GM18499 (cell line): ENCODE measurements at regions not wholly inside any gene's neighbourhood (a gene's known extent, or its start where the extent isn't known, plus 50 kb on each side); places are given as distances from the start of the nearest gene placed in this dataset.

Source experiments
- ATAC-seq: cut with Tn5 transposase; IDR thresholded peaks from one replicate; pipeline ENCODE4 v1.9.1; 2021; ENCODE audit warnings: moderate number of reproducible peaks; ENCODE audit not compliant: insufficient read depth, unreplicated experiment

DNA sequence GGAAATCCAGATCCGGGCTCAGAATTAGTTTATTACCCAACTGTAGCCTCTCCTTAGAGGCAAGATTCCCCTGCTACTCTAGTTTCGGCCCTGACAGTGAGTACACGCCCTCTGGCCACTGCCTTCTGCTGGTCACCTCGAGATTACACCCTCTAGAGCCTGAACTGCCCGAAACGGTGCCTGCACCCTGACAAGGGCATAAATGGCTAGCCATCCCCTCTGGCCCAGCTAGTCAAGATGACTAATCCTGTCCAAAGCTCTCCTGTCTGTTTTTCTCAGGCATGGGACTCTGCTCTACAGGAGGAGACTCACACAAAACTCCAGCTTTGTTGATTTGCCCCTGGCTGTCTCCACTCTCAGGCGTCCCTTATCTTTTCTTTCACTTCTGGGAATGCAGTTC lies 150.5 kb upstream of the UBE2E2 start:
- ATAC-seq = no peak

DNA sequence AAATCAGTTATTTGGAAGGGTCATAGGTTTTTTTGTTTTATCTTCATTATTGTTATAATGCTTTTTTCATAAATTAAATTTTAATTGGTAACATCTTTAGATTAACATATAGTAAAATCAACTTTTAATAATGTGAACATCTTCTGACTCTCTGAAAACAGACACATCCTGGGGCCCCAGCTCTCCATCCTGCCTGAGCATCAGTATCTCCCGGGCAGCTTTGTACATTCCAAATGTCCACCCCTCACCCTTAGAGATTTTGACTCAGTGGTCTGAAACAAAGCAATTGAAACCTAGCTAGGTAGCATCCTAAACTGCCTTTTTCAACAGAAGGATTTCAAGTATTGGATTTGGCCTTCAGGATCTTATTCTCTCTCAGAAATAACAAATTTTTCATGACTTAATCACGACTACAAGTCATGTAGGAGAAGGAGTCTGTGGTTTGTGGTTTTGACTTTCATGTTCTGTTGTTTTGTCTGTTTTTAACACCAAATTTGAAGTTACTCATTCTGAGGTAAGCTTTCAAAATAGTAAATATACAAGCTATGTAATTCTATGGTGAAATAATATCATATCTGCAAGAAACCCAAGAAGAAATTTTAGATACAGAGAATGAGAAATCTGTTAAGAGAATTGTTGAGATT lies 147.3 kb upstream of the UBE2E2 start:
- ATAC-seq = peak; percentile 88

DNA sequence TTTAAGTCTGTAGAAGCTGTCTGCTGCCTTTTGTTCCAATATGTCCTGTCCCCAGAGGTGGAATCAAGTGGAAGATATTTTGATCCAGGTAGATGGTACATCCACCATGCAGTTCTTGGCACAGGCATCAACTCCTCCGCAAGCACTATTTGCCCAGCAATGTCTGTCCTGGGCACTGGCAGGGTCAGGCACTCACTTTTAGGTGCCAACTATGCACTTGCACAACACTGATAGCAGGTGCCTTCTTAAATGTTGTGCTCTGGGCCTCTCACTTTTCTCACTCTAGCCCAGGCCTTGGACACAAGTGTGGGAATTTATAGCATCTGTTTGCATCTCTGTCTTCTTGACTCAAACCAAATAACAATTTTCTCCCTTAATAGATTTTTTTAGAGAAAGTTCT lies 140.5 kb upstream of the UBE2E2 start:
- no peak for ATAC-seq

DNA sequence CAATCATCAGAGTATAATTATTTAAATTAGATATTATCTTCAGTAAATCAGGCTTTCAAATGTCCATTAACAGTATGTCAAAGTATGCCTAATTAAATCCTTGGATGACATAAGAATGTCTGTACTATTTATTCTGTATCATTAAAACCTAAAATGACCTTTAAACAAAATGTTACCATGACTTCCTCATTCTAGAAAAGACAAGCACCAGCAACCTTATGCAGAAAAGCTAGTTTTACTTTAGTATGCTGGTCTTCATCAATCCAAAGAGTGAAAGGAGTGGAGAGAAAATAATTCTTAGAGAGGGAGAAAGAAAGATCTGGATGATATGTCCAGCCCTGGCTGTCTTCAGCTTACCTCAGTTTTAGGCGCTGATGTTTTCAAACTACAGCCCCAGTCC lies 140.1 kb upstream of the UBE2E2 start:
- ATAC-seq = no peak

DNA sequence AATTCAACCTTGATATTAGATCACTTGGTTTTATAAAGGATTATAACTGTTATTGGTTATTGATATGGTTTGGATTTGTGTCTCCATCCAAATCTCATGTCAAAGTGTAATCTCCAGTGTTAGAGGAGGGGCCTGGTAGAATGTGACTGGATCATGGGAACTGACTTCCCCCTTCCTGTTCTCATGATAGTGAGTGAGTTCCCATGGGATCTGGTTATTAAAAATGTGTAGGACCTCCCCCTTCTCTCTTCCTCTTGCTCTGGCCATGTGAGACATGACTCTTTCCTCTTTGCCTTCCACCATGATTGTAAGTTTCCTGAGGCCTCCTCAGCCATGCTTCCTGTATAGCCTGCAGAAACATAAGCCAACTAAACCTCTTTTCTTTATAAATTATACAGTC lies 136.0 kb upstream of the UBE2E2 start:
- ATAC-seq = no peak

DNA sequence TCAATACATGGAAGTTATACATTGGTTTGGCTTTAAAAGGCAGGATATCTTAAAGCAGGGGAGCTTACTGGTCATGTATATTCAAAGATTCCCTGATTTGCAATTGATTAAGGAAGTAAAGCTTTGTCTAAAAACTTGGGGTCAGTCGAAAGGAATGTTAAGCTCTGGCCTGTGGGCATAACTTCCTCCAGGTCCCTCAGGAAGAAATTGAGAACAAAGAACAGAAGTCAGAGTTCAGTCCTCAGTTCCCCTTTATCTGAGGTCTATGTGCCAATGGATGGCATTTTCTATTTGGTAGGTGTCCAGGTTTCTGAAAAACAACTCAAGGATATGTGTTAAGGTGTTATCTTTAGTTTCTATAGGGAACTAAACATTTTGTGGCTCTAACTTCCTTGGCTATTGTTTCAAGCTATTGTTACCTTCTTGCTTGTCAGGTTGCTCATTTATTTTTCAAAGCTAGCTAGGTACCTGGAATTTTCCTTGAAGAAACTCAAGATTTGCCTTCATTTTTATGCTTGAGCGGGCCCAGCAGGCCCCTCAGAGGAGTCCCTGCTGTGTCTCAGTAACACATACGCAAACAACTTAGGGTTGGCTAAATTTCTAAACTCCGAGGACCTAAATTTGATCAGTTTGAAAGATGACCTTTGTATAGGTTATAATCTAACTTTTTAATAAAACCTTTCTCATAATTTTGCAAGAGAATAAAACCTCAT lies 135.0 kb upstream of the UBE2E2 start:
- no peak for ATAC-seq

DNA sequence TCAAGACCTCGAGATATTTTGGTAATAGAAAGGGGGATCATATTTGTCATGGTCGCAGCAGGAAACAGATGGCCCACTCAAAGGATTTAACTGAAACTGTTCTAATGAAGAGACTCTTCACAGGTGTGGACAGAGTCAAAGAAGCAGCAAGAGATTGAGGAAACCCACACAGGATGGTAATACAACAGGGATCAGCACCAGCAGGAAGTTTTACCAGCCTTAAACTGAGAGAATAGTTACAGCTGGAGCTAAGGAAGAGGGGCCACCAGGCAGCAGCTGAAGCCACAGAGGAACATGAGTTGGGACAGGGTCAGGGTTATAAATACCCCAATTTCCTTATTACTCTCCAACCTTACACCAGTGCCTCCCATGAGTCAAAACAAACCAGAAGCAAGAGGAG lies 131.8 kb upstream of the UBE2E2 start:
- ATAC-seq = peak; percentile 28

DNA sequence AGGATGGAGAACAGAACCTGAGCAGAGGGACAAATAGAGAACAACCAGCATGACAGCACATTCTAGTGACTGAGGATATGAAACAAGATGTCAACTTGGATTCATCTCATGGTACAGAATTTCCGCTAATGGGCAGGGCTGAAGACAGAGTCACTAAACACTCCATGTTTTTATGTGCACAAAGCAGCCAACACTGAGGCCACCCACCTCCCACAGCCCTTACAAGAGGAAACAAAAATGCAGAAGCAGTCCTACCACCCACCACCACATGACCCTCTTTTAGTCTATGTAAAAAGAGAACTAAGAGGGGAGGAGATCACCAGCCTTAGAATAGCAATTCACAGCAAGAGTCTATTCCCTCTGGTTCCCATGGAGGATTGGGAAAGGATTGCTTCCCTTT lies 131.4 kb upstream of the UBE2E2 start:
- ATAC-seq = peak; percentile 64

DNA sequence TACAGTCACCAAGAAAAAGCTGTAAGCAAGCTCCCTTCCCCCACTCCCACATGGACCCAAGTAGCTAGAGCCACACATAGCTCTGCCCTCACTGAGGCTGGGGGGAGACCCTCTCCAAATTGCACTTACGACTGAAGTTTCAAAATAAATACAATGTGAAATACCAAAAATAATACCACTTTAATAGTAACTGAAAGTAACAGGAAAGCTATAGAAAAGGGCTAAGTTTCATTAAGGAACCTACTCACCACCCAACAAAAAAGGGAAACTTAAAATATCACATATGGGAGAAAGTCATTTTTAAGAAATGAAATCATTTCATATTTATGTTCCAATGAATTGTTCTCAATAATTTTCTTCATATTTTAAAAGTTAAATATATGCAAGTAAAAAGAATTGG lies 130.4 kb upstream of the UBE2E2 start:
- no peak for ATAC-seq

DNA sequence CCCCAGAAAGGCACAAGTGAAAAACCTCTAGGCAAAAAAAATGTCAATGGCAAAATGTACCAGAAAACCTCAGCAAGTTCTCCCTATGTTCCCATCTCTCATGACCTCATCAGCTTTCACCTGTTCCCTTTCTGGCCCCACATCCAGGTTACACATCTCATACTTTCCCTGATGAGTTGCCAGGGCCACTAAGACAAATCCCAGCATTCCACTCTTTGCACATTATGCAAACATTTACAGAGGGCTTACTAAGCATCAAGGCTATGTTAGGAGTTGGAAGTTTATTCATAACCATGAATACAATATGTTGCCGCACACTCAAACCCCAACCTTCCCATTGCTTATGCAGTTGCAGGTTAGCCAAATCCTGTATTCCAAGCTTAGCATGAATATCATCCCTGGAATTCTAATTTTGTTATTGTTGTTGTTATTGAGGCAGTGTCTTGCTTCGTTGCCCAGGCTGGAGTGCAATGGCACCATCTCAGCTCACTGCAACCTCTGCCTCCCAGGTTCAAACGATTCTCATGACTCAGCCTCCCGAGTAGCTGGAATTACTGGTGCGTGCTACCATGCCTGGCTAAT lies 129.3 kb upstream of the UBE2E2 start:
- ATAC-seq = no peak

DNA sequence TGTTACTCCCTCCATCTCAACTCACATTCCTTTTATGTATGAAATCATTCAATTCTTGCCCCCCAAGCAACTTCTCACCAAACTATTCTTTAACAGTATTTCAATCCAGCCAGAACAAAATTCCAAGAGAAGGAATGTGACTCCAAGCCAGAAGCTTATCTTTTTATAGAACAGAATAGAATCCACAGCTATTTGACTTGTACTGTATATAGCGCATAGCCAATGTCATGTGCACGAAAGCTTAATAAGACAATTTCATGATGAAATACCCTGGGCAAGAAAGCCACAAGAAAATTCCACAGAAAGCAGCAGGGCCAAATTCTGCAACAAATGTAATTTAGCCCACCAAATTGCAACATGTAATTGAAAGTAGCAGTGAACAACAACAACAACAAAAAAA lies 127.6 kb upstream of the UBE2E2 start:
- ATAC-seq = no peak

DNA sequence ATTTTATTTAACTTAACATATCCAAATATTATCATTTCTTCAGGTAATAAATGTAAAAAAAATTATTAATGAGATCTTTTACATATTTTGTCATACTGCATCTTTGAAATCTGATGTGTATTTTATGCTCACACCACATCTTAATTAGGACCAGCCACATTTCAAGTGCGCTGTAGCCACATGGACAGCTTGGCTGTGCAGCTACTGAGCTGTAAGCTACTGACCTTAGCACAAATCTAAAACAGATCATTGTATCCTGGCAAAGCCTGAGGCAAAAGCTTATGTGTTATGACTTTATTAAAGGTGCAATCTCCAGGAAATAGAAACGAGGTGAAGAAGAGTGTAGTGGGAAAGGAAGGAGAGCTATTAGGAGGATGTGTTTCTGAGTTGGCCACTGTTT lies 126.7 kb upstream of the UBE2E2 start:
- no peak for ATAC-seq

DNA sequence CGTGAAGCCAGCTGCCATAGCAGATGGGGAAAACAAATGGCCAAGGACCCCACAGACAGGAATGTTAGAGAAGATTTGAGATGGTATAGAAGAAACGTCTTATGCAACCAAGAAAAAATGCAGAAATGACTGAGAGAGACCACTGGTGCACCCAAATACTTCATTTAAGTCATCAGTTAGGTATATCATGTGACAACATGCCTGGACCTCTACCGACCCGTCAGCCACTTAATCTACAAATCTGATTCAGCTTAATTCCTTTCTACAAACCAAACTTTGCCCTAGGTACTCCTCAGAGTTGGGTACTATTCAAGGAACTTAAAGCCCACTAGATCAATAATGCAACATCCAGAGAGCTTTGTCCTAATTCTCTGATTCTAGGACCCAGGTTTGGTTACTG lies 126.0 kb upstream of the UBE2E2 start:
- no peak for ATAC-seq

DNA sequence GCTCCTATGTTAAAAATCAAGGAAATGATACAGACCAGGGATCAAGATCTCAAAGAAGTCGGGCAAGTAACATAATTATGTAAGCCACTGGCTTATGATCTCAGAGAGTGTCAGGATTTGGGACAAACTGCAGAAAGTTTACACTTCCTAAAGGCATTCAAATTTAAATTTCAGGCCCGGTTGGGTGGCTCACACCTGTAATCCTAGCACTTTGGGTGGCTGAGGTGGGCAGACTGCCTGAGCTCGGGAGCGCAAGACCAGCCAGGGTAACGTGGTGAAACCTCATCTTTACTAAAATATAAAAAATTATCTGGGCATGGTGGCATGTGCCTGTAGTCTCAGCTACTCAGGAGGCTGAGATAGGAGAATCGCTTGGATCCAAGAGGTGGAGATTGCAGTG lies 124.4 kb upstream of the UBE2E2 start:
- no peak for ATAC-seq

DNA sequence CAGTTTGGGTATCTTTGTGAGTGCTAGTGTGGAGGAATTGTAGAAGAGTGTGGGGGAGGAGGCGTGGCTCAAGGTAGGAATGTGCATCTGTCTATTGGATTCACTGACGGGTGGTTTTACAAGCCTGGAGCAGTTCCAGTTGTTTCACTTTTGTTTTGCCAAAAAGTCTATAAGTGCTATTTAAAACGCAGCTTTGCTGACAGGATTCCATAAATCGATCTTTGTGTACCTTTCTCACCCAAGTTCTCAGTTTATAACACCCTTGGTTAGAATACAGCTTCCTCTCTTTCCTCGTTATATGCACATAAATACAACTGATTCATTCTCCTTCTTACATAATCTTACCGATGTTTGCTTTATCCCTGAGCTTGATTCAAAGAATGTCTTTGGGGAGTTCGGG lies 123.2 kb upstream of the UBE2E2 start:
- ATAC-seq = no peak

DNA sequence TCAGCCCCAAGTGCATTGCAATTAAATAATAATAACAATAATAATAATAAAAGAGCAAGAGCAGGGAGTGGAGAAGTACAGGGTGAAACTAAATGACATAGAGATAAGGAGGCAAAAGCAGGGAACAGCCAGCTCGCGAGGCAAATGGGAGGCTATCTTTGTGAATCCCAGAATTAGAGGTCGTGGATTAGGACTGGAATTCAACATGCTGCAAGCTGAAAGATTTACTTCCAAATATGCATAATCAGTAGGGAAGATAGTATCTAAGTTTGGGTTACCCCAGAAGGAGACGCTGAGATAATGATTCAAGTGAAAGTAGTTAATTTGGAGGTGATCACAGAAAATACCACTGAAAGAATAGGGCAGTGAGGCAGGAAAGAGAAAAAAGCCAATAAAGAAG lies 119.4 kb upstream of the UBE2E2 start:
- ATAC-seq = no peak

DNA sequence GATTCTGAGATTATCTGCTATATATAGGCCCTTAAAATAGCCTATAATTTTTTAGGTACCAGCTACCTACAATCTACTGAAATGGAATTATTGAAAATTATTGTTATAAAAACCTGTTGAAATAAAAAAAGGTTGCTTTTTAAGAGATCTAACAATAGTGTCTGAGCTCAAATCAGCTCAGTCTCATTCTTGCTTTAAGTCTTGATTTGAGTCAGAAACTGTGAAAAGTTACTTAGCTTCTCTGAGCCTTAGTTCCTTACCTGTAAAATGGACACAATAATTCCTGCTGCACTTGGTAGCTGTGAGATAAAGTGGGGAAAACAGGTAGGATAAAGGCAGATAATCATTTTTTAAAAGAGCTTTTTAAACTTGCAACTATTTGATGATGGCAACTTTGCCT lies 118.8 kb upstream of the UBE2E2 start:
- no peak for ATAC-seq

DNA sequence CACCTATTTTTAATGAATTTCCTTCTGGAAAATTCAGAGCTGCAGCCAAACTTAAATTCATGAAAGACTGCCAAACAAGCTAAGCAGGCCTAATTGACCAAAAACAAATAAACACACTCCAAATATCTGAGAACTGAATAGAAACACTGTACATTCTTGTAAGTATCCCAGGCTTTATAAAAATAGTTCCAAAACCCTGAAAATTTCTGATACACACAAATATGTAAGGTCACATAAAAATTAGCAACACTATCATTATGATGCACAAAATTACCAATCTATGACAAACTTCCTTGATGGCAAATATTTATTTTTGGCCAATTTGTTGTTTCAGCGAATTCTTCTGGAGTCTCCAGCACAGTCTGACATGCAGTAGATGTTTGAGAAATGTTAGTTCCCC lies 117.9 kb upstream of the UBE2E2 start:
- no peak for ATAC-seq

DNA sequence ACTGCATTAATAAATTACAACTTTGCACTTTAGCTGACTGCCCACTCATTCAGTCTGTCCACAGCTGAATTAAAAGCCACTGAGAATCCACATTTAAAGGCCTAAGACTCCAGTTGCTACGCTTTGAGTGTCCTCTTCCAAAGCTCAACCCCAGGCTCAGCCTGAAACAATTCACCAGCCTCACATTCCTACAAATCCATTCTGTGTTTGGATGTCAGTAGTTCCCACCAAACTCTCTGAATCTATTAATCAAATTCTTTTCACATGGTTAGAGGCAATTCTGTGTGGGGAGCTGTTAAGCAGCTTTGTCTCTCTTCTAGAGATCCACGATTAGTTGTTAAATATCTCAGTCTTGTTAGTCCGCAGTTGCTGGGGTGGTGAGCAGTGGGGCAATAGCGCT lies 116.8 kb upstream of the UBE2E2 start:
- ATAC-seq = no peak

DNA sequence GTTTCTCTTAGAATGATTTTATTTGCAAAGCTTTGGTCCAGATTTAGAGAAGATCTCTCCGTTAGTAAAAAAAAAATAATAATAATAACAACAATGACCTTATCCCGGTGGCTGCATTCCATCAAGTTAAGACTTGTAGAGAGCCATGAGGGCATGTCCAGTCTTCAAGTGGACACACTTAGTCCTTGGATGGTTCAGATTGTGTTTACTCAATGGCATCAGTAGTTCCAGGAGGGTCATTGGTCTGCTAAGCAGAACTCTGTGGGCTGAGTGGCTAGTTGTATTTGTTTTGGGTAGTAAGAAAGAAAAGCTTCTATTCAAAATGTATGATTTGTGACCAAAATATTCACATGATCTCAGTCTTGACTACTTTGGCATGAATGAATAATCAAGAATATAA lies 116.3 kb upstream of the UBE2E2 start:
- no peak for ATAC-seq

DNA sequence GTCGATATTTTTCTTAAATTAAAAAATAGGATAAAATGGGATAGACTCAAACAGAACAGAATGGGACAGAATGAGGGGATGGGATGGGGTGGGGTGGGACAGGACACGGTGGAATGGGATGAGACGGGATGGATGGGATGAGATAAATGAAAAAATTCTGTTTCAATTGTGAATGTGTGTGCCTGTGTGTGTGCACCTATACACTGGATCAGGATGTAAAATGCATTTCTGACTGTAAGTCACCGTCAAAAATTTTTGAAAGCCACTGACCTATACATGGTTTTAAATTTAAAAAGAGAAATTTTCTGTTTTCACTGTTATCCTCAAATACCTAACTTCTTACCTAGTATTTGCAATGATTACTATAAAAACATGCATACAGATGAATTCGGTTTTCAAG lies 108.7 kb upstream of the UBE2E2 start:
- ATAC-seq = no peak

DNA sequence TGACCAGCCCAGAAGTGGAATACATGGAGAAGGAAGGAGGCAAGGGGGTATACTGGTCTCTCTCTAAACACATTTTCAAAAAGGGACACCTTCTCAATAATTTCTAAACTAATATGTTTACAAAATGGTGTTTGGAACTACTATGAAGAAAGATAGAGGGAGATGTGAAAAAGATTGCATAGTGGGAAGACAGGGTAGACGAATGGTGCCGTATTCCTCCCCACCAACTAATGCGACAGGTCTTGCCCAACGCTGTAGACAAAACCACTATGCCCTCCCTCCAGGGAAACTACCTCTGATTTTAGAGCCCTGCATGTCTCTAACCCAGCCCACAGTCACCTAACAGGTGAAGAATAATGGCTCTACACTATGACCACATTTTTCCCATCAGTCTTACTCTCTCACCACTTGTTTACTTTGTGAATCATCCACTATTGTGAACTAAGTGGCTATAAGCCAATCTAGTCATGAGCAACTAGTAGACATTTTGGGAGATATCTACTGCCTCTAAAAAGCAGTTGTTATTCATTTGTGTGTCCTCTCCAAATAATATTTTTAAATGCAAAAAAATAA lies 108.2 kb upstream of the UBE2E2 start:
- no peak for ATAC-seq
